ENCODE measurements at regions not wholly inside any gene's neighbourhood (a gene's known extent, or its start where the extent isn't known, plus 50 kb on each side); places are given as distances from the start of the nearest gene placed in this dataset.
"Not testable (repeated sequence)": the region's sequence is repeated elsewhere in the genome, so short reads cannot be mapped to it uniquely, and the experiment has no call there.

- no peak for DNase-seq (ENCODE audit: low read depth in 2 of 2)
Measured at GRCh38 chr4:130054908-130055307, 959.0 kb downstream of the C4orf33 start.

GRCh38 chr4:130056286-130056685 is 960.3 kb downstream of the C4orf33 start:
- DNase-seq (ENCODE audit: low read depth in 2 of 2): no peak

DNA sequence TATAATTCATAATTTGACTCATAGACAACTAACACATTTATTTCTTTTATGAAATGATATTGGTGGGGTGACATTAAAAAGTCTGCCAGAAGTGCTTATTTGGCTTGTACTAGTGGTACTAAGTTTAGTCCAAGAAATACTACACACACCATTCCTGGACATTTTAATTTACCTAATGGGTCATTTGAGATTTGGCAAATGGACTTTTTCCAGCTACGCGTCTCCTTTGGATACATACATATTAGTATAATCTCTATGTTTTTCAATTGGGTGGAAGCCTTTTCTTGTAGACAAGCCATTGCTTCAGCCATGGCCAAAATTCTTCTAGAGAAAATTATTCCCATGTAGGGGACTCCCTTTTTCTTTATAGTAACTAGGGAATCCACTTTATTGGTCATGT is 968.5 kb downstream of the C4orf33 start:
- no peak for DNase-seq (ENCODE audit: low read depth in 2 of 2)

- no peak for DNase-seq (ENCODE audit: low read depth in 2 of 2)
Measured at GRCh38 chr4:130067419-130067818, 971.5 kb downstream of the C4orf33 start.

DNA sequence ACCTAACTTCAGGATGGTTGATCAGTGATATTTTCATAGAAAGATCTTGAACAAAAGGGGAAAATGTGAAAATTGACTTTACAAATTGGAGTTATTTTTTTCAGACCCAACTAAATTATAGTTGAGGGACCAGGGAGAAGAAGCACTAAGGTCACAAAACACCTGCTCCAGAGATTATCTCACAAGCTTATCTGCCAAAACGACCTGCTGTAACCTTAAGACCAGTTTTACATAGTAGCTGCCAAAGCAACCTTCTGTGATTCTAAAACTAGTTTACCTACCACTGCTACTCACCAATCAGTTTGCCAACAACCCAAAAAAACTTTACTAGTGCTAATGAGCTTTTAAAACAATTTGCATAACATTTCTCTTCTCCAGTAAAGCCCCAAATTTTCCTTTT is 972.1 kb downstream of the C4orf33 start:
- DNase-seq (ENCODE audit: low read depth in 2 of 2): no peak

DNA sequence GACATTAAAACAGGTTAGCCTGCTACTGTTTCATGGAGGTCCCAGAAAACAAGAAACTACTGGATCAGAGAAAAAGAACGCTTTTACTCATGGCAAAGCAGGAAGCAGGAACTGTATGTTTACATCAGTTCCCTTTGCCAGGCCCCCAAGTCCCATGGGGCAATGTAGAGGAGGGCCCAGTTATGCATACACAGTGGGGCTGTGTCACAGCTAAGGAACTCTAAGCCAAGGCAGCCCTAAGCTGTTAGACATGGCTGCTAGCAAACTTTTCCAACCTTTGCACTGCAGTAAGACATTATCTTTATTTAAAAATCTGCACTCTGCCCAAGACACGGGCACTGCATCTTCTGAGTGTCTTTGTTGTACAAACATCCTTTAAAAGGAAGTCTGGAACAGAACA is 975.8 kb downstream of the C4orf33 start:
- no peak for DNase-seq (ENCODE audit: low read depth in 2 of 2)

- no peak for DNase-seq (ENCODE audit: low read depth in 2 of 2)
Measured at GRCh38 chr4:130073145-130073790, 977.3 kb downstream of the C4orf33 start.

- no peak for DNase-seq (ENCODE audit: low read depth in 2 of 2)
Measured at GRCh38 chr4:130074096-130074495, 978.1 kb downstream of the C4orf33 start.

- no peak for DNase-seq (ENCODE audit: low read depth in 2 of 2)
Measured at GRCh38 chr4:130077275-130077674, 981.3 kb downstream of the C4orf33 start.

DNA sequence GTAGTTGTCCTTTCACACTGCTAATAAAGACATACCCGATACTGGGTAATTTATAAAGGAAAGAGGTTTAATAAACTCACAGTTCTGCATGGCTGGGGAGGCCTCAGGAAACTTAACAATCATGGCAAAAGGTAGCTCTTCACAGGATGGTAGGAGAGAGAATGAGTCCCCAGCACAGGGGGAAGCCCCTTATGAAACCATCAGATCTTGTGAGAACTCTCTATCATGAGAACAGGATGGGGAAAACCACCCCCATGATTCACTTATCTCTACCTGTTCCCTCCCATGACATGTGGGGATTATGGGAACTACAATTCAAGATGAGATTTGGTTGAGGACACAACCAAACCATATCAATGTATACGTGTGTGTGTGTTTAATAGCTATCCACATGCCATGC is 983.1 kb downstream of the C4orf33 start:
- not testable (repeated sequence) for DNase-seq (ENCODE audit: low read depth in 2 of 2)

DNA sequence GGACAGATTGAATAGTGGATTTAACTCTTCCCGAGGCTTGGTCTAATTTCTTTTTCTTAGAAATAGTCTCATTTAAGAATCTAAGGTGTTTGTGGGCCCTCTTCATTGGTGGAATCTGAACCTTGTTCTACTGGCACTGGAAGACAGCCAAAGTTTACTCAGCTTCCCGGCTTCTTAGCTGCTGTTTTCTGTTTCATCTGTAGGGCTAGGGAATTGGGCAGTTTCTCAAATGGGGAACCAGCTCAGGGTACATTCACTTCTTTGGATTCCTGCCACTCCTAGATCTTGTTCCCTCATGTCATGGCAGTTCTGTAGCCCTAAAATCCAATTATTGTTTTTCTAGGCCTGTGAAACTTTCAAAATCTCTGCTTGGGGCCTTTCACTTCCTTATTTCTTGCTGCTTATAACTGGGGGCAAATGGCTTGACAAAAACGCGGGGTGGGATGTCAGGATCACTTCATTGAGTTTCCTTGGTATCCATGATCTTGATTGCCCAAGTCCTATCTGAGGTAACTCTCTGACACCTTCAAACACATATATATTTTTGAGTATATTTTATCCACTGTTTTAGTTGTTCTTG is 985.0 kb downstream of the C4orf33 start:
- no peak for DNase-seq (ENCODE audit: low read depth in 2 of 2)

DNA sequence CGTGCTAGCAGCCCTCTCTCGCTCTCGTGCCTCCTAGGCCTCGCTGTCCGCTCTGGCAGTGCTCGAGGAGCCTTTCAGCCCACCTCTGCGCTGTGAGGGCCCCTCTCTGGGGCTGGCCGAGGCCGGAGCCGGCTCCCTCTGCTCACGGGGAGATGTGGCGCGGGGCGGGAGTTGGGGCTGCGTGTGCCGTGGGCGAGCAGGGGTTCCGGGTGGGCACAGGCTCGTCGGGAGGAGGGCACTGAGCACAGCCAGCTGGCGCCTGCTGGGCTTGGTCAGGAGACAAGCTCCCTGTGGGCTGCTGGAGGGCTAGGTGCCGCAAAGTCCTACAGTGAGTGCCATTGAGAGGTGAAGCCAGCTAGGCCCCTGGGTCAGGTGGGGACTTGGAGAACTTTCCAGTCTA is 994.5 kb downstream of the C4orf33 start:
- peak in 1 of 2 donors; percentile 0 for DNase-seq (ENCODE audit: low read depth in 2 of 2)

DNA sequence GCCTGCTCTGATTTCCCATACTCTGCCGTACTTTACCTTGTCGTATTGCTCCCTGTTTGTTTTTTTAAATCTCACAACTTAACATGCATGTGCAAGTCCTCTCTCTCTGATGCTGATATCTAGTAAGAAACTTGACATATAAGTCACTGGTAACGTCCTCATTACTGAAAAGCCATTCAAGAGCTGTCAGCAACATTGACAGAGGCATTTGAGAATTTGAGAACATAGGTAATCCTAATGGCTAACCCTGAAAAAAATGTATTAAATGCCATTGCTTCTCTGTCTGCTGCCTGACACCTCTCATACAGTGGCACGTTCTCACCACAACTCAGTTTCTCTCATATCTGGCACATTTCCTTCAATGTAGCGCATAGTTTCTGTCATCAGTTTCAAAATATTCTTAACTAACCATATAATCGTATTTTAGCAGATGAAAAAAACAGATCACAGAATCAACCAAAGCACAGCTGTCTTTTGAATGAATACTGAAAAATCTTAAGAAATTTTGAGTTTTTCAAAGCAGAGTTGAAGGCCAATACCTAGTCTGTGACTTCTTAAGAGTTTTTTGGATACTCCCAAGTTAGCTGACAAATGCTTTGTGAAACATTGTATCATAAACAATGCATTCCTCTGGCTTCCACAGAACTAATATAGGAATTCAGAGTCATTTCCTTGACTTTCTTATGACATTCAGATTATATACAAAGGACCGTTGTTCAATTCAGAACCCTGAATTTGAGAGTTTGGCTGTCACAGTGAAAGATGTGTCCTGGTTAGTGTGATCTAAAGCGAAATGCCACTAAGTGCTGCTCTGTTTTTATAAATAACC is 996.4 kb downstream of the C4orf33 start:
- no peak for DNase-seq (ENCODE audit: low read depth in 2 of 2)

- no peak for DNase-seq (ENCODE audit: low read depth in 2 of 2)
Measured at GRCh38 chr4:130099105-130099504, 1003.2 kb downstream of the C4orf33 start.

- no peak for DNase-seq (ENCODE audit: low read depth in 2 of 2)
Measured at GRCh38 chr4:130110189-130110588, 1014.2 kb downstream of the C4orf33 start.

GRCh38 chr4:130110770-130111169 is 1014.8 kb downstream of the C4orf33 start:
- DNase-seq (ENCODE audit: low read depth in 2 of 2): no peak

DNA sequence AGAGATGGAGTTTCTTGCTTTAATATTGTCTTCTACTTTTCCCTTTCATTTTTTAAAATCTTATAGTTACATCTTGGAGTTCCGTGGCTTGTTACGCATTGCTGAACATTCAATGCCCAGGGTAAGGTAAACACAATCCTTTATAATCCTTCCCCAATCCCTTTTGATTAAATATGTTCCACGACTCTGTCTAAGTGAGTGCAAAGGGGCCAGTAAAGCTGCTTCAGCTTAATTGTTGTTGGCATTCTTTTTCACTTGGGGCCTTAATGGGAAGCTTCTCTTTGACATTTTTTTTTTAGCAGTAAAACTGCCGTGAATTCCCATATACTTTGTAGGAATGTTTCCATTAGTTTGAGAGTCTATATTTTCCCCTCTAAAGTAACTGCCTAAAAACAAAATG is 1028.1 kb downstream of the C4orf33 start:
- DNase-seq (ENCODE audit: low read depth in 2 of 2): no peak

- DNase-seq (ENCODE audit: low read depth in 2 of 2): no peak
Measured at GRCh38 chr4:130125467-130125866, 1029.5 kb downstream of the C4orf33 start.

DNA sequence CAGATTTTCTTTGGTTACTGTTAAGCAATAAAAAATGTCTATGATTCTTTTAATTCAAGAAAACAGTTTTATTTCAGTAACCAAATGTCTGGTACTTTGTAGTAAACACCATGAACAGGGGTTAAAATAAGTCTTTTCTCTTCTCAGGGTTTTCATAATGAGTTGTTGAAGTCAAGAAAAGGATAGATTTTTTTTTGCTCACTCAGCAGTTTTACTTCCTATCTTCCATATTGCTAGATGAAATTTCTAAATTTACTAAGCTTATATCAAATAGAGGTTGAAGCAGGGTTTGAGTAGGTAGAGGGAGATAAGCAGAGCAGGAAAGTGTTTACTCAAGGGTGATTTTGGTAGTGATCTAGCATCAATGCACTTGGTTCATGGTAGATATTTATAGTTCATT is 1031.3 kb downstream of the C4orf33 start:
- DNase-seq (ENCODE audit: low read depth in 2 of 2): no peak

GRCh38 chr4:130131536-130131935 is 1035.6 kb downstream of the C4orf33 start:
- no peak for DNase-seq (ENCODE audit: low read depth in 2 of 2)

- no peak for DNase-seq (ENCODE audit: low read depth in 2 of 2)
Measured at GRCh38 chr4:130141651-130142050, 1045.7 kb downstream of the C4orf33 start.

DNA sequence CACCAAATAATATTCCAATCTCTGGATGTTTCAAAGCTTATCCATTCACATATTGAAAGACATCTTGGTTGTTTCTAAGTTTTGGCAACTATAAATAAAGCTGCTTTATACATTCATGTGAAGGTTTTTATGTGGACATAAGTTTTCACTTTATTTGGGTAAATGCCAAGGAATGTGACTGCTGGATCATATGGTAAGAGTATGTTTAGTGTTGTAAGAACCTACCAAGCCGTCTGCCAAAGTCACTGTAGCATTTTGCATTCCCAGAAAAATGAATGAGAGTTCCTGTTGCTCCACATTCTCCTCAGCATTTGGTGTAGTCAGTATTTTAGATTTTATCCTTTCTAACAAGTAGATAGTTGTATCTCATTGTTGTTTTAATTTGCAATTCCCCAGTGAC is 1047.7 kb downstream of the C4orf33 start:
- DNase-seq (ENCODE audit: low read depth in 2 of 2): no peak

- DNase-seq (ENCODE audit: low read depth in 2 of 2): no peak
Measured at GRCh38 chr4:130146773-130147172, 1050.8 kb downstream of the C4orf33 start.

Measured in lung microvascular endothelial cell (primary cell).